ENCODE measurements at regions not wholly inside any gene's neighbourhood (a gene's known extent, or its start where the extent isn't known, plus 50 kb on each side); places are given as distances from the start of the nearest gene placed in this dataset.

DNA sequence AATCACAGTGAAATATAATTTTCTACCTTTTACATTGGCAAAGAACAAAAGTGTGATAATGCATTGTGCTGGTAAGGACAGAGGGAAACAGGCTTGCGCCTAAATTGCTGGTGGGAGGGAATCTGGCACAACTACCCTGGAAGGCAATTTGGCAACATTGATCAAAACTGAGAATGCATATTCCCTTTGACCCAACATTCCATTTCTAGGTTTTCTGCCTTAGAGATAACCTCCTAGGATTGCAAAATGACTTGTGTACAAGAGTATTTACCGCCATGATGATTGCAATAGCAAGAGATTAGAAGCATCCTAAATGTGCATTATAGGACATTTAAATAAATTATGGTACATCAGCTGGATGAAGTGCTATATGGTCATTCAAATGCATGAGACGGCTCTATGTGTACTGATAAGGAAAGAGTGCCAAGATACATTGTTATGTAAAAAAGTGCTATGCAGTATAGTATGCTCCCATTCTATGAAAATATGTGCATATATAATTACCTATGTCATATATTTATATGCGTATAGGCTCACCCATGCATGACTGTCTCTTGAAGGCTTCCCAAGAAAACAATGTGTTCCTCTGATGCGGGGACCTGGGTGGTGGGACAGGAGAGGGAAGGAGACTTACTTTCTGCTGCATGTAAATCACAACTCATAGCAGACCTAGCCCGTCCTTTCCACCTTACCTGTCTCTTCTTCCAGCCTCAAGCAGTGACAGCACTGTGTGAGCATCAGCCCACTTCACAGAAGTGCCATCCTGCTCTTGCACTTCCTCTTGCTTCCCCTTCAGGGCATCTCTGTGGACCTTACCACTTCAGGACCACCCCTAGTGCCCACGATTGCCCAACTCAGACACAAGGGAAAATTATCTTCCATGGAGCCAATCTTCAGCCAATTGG lies 249.9 kb upstream of the TLE3 start:
- TF ChIP-seq, protein P1, sequence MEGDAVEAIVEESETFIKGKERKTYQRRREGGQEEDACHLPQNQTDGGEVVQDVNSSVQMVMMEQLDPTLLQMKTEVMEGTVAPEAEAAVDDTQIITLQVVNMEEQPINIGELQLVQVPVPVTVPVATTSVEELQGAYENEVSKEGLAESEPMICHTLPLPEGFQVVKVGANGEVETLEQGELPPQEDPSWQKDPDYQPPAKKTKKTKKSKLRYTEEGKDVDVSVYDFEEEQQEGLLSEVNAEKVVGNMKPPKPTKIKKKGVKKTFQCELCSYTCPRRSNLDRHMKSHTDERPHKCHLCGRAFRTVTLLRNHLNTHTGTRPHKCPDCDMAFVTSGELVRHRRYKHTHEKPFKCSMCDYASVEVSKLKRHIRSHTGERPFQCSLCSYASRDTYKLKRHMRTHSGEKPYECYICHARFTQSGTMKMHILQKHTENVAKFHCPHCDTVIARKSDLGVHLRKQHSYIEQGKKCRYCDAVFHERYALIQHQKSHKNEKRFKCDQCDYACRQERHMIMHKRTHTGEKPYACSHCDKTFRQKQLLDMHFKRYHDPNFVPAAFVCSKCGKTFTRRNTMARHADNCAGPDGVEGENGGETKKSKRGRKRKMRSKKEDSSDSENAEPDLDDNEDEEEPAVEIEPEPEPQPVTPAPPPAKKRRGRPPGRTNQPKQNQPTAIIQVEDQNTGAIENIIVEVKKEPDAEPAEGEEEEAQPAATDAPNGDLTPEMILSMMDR (IDR thresholded peaks at IDR 0.05) = no peak
- TF ChIP-seq POLR2A (IDR thresholded peaks at IDR 0.05) = no peak
